ENCODE measurements at regions not wholly inside any gene's neighbourhood (a gene's known extent, or its start where the extent isn't known, plus 50 kb on each side); places are given as distances from the start of the nearest gene placed in this dataset.
A peak's percentile ranks its signal among the peaks of the same experiment; 100 is the strongest.

DNA sequence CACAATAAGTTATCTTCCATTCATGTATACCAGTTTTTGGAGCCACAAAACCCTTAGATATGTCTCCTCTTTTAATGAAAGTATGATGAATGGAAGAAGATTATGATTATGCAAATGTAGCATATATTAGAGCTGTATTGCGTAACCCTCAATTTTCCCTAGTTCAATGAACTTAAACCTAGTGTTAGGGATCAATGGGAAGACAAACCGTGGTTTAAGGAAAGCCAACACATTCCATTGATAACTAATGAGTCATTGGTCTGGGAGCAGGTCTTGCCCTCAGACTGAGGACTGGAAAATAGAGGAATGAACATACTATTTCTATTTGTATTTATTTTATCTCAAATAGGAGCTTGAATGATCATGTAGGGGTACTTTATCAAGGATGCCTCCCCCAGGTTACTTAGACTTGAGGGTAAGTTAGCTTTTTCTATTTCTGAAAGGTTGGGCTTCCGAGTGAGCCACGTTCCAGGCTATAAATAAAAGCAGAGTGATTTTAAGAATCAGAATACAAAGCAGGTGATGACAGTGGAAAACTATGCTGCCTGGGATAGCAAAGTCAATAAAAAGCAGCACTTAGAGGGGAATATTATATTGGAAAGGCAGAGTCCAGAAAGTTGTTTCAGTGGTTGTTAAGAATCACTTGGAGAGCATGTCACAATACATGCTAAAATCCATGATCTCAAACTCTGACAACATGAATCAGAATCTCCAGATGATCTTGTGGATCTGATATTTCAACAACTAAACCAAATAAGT, 356.0 kb downstream of the ADAM29 start:
- no TSS peak for BruUV-seq (replicated peaks)
- RAD21 ChIA-PET (ENCODE audit: low non-redundant PET in 1 of 2, low total read pairs in 2 of 2, uncharacterized antibody in 2 of 2, unreplicated experiment in 2 of 2), result no interaction called here

DNA sequence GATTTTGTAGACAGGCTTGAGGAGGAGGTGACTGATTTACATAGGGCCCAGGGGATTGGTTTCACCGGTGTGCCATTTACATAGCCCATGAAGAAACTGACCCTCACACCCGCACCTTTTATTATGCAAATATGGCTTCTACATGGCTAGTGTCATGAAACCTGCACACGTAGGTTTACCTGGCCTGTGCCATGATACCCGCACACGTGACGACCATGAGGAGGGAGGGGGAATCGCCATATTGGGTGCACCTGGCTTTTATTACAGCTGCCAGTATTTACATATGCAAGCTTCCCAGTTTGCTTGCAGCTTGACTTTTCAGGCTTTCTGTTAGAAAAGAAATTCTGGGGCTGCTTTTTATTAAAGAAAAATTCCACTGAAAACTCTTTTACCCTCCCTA, 359.7 kb downstream of the ADAM29 start:
- no TSS peak for BruUV-seq (replicated peaks)
- no peak for ATAC-seq

More for the DNA sequence above, 356.0 kb downstream of the ADAM29 start:
- peak overlapping the region; percentile 23 for H2AFZ ChIP-seq (ENCODE audit: low read depth, low read length, poor library complexity, severe bottlenecking)
- no peaks in the 10 kb centered on the region for H3K27me3 ChIP-seq (ENCODE audit: insufficient read depth, low read length)
- ATAC-seq (no peak), DNase-seq (ENCODE audit: low read depth, low spot score) (no peak)
- no peaks in the 10 kb centered on the region for H3K9me2 ChIP-seq (ENCODE audit: insufficient read depth)
- peak overlapping the region; percentile 20; the same call in 1 of the 2 replicates for H3K4me2 ChIP-seq (ENCODE audit: low read length)
- H3K79me2 ChIP-seq (ENCODE audit: insufficient read depth, low read length), result no peaks in the 10 kb centered on the region
- CTCF ChIA-PET, result no interaction called here
- no peaks in the 10 kb centered on the region for H3K36me3 ChIP-seq (ENCODE audit: control insufficient read depth in 1 of 2, insufficient read depth in 2 of 2, low read length in 2 of 2)
- H4K20me1 ChIP-seq (ENCODE audit: insufficient read depth), result no peaks in the 10 kb centered on the region
- peaks cover 0 to 11% of the 10 kb centered on the region in 2 experiments; a peak in 2 of 4 replicates for H3K4me1 ChIP-seq (ENCODE audit: control insufficient read depth in 1 of 2, insufficient read depth in 2 of 2, low read length in 2 of 2)
- POLR2A ChIA-PET, result no interaction called here
- no peak overlapping the region for H3K9ac ChIP-seq (ENCODE audit: low read length)
- intact Hi-C loops (cut with micrococcal nuclease), result loop anchor here (10.0 kb wide), 1 partner anchor 261 kb away; no protein-coding TSS in a partner anchor
- TF ChIP-seq RAD21 (IDR thresholded peaks at IDR 0.05; ENCODE audit: low read depth) (no peak), ELF1 (IDR thresholded peaks at IDR 0.05; ENCODE audit: borderline replicate concordance, low read depth) (no peak), CEBPB (IDR thresholded peaks at IDR 0.05; ENCODE audit: low read depth) (peak; percentile 59), EZH2phosphoT487 (IDR thresholded peaks at IDR 0.05; ENCODE audit: borderline replicate concordance) (no peak), POLR2A (IDR thresholded peaks at IDR 0.05; ENCODE audit: borderline replicate concordance, extremely low read depth, insufficient read depth, insufficient read length) (no peak)
- H3K4me3 ChIP-seq (replicated peaks in 1 of 2; ENCODE audit: low read depth in 1 of 2, low read length in 2 of 2), result no peak overlapping the region
- no peak overlapping the region for H3K27ac ChIP-seq (ENCODE audit: low read depth, low read length)
- H3K9me3 ChIP-seq (ENCODE audit: control insufficient read depth in 1 of 2, insufficient read depth in 1 of 2, low read depth in 1 of 2, low read length in 2 of 2), result no peaks in the 10 kb centered on the region

More for the DNA sequence above, 359.7 kb downstream of the ADAM29 start:
- no peaks in the 10 kb centered on the region for H3K27me3 ChIP-seq (ENCODE audit: insufficient read depth, low read length)
- ChIA-PET CTCF (no interaction called here), POLR2A (no interaction called here), RAD21 (ENCODE audit: low non-redundant PET in 1 of 2, low total read pairs in 2 of 2, uncharacterized antibody in 2 of 2, unreplicated experiment in 2 of 2) (no interaction called here)
- H3K79me2 ChIP-seq (ENCODE audit: insufficient read depth, low read length), result no peaks in the 10 kb centered on the region
- no peak overlapping the region for H3K9ac ChIP-seq (ENCODE audit: low read length)
- DNase-seq (ENCODE audit: low read depth, low spot score), result no peak
- no peak overlapping the region for H3K27ac ChIP-seq (ENCODE audit: low read depth, low read length)
- TF ChIP-seq EGR1 (IDR thresholded peaks at IDR 0.05; ENCODE audit: low read depth) (no peak), CBX3 (IDR thresholded peaks at IDR 0.05; ENCODE audit: low read depth) (no peak), JUND (IDR thresholded peaks at IDR 0.05) (no peak), EZH2phosphoT487 (IDR thresholded peaks at IDR 0.05; ENCODE audit: borderline replicate concordance) (no peak), SRF (IDR thresholded peaks at IDR 0.05; ENCODE audit: low read depth) (no peak), POLR2AphosphoS5 (IDR thresholded peaks at IDR 0.05; ENCODE audit: low read depth, low read length) (no peak), ZFX (IDR thresholded peaks at IDR 0.05) (no peak)
- TF ChIP-seq, protein P1, sequence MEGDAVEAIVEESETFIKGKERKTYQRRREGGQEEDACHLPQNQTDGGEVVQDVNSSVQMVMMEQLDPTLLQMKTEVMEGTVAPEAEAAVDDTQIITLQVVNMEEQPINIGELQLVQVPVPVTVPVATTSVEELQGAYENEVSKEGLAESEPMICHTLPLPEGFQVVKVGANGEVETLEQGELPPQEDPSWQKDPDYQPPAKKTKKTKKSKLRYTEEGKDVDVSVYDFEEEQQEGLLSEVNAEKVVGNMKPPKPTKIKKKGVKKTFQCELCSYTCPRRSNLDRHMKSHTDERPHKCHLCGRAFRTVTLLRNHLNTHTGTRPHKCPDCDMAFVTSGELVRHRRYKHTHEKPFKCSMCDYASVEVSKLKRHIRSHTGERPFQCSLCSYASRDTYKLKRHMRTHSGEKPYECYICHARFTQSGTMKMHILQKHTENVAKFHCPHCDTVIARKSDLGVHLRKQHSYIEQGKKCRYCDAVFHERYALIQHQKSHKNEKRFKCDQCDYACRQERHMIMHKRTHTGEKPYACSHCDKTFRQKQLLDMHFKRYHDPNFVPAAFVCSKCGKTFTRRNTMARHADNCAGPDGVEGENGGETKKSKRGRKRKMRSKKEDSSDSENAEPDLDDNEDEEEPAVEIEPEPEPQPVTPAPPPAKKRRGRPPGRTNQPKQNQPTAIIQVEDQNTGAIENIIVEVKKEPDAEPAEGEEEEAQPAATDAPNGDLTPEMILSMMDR (IDR thresholded peaks at IDR 0.05 in 2 of 3, conservative IDR thresholded peaks at IDR 0.05 in 1 of 3; ENCODE audit: borderline replicate concordance in 1 of 3, insufficient read depth in 1 of 3, low read depth in 2 of 3, low read length in 2 of 3), result no peak
- H3K36me3 ChIP-seq (ENCODE audit: control insufficient read depth in 1 of 2, insufficient read depth in 2 of 2, low read length in 2 of 2), result no peaks in the 10 kb centered on the region
- no peak overlapping the region for H2AFZ ChIP-seq (ENCODE audit: low read depth, low read length, poor library complexity, severe bottlenecking)
- no peaks in the 10 kb centered on the region for H4K20me1 ChIP-seq (ENCODE audit: insufficient read depth)
- H3K4me3 ChIP-seq (replicated peaks in 1 of 2; ENCODE audit: low read depth in 1 of 2, low read length in 2 of 2), result no peak overlapping the region
- H3K9me3 ChIP-seq (ENCODE audit: control insufficient read depth in 1 of 2, insufficient read depth in 1 of 2, low read depth in 1 of 2, low read length in 2 of 2), result no peaks in the 10 kb centered on the region
- peaks cover 0 to 11% of the 10 kb centered on the region in 2 experiments; a peak in 2 of 4 replicates for H3K4me1 ChIP-seq (ENCODE audit: control insufficient read depth in 1 of 2, insufficient read depth in 2 of 2, low read length in 2 of 2)
- no peak overlapping the region for H3K4me2 ChIP-seq (ENCODE audit: low read length)
- no peaks in the 10 kb centered on the region for H3K9me2 ChIP-seq (ENCODE audit: insufficient read depth)
- intact Hi-C loops (cut with micrococcal nuclease), result loop anchor here (10.0 kb wide), 1 partner anchor 257 kb away; no protein-coding TSS in a partner anchor
